ENCODE measurements at regions not wholly inside any gene's neighbourhood (a gene's known extent, or its start where the extent isn't known, plus 50 kb on each side); places are given as distances from the start of the nearest gene placed in this dataset.
"Not testable (repeated sequence)": the region's sequence is repeated elsewhere in the genome, so short reads cannot be mapped to it uniquely, and the experiment has no call there.

DNA sequence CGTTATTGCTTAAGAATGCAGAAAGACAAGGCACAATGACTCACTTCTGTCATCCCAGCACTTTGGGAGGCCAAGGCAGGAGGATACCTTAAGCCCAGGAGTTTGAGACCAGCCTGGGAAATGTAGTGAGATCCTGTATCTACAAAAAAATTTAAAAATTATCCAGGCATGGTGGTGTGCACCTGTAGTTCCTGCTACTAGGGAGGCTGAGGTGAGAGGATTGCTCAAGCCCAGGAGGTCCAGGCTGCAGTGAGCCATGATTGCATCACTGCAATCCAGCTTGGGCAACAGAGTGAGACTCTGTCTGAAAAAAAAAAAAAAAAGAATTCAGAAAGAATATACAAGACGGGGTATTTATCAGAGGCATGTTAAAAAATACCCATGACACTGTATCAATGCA is 182.0 kb upstream of the SPOPL start:
- no peak for DNase-seq (ENCODE audit: low spot score)

- DNase-seq (ENCODE audit: low spot score) = no peak
These were observed 180.1 kb upstream of the SPOPL start for GRCh38 chr2:138321458-138321857.

DNA sequence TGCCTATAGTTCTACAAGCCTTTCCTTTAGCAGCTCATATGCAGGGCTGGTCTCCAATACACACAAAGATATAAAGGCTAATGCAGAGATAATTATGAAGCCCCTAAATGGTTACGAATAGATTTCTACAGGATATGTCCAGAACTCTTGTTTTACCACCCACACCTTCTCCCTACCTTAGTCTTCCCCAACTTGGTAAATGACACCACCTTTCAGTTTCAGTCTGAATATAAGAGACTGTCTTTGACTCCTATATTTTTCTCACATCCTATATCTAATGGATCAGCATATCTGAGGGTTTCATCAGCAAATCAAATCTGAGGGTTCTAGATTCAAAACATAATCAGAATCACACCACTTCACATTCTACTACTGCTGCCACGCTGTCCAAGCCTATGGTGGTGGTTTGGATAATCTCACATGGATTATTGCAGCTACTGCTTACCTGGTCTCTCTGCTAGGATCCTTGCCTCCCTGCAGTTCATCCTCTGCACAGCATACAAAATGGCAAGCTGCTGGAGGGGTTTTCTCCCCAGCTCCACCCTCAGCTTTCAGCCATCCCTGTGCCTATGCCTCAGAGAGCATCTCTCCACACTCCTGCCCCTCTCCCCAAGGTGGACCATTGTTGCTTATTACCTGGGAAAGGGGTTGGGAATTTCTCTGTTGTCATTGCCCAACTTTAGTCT is 178.0 kb upstream of the SPOPL start:
- no peak for DNase-seq (ENCODE audit: low spot score)

DNA sequence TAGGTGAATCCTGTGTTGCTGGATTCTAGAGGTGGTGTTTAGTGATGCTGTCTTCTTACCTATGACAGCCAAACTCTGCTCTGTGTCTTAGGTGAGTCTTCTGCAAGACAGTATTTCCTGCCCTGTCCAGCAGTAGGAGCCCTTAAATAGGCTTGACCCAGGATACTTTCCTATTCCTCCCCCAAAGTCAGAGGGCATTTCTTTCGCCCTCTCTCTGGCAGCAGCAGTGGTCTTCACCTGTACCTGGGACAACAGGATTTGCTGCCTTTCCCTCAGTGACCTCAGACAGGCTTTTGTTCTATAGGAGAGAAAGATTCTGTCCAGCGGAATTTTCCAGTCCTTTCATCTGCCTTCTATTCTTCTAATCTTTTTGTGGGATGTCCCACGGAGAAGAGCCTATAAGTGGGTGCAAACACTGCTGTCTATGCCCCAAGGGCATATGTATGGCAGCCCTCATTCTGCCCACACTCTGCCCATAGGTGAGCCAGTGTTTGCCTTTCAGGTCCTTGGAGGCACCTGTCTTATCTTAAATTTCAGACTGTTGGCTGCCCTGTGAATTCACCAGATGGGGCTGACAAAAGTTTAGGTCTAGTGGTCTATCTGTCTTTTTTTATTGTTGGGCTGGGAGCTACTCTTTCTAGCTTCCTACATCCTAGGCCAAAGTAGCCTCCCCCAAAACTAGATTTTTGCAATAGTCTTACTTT is 177.3 kb upstream of the SPOPL start:
- no peak for DNase-seq (ENCODE audit: low spot score)

GRCh38 chr2:138327967-138328366 is 173.6 kb upstream of the SPOPL start:
- no peak for DNase-seq (ENCODE audit: low spot score)

GRCh38 chr2:138329162-138329561 is 172.4 kb upstream of the SPOPL start:
- no peak for DNase-seq (ENCODE audit: low spot score)

GRCh38 chr2:138329591-138329990 is 172.0 kb upstream of the SPOPL start:
- DNase-seq (ENCODE audit: low spot score) = no peak

GRCh38 chr2:138333121-138333520 is 168.4 kb upstream of the SPOPL start:
- no peak for DNase-seq (ENCODE audit: low spot score)

GRCh38 chr2:138333677-138334076 is 167.9 kb upstream of the SPOPL start:
- no peak for DNase-seq (ENCODE audit: low spot score)

DNA sequence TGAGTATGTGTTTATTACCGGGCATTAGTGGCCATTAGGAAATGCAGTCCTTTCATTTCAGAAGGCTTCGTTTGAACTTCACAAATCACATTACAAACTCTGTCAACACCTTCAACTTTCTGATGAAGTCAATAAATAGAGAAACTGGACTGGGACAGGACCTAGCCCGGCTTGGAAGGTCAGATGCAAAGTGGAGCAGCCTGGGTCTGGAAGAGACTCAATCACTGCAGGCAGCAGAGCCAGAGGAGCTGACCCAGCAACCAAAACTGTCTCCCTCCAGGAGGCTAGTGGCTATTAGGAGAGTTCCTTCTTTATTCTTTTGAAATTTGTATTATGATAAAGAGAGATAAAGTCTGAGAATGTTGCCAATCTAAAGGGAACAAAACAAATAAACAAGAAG is 167.2 kb upstream of the SPOPL start:
- no peak for DNase-seq (ENCODE audit: low spot score)

DNA sequence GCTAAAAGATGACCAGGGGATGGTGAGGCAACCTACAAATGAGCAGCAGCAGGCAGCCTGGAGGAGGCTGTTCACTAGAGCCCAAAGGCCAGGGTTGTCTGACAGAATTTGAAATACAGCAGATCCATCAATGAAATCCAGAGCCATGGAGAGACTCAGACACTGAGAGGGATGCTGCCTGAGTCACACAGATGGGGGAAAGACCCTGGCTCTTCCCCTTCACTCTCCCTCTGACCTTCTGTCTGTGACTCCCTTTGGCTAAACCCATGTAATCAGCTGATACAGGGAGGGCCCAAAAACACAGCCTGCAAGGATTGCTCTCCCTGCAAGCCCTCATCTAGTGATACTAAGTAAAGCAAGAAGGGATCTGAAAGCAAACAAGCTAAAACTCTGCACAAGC is 166.5 kb upstream of the SPOPL start:
- DNase-seq (ENCODE audit: low spot score) = no peak

DNA sequence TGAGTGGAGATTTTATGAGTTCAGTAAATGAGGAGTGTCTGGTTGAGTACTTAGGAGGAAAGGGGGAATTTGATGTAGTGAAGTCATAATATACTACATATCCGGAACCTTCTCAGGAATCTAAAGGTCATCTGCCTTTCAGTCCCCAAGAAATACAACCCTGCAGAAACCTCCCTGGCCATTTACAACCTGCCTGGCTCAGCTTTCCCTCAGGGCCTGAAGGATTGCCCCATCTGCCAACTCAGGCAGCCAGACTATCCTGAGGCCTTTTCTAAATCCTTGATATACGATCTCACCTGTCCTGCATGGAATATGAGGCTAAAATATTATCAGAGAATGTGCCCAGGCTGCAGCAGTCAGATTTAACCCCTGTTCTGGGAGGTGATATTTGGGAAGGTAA is 165.4 kb upstream of the SPOPL start:
- DNase-seq (ENCODE audit: low spot score) = no peak

DNA sequence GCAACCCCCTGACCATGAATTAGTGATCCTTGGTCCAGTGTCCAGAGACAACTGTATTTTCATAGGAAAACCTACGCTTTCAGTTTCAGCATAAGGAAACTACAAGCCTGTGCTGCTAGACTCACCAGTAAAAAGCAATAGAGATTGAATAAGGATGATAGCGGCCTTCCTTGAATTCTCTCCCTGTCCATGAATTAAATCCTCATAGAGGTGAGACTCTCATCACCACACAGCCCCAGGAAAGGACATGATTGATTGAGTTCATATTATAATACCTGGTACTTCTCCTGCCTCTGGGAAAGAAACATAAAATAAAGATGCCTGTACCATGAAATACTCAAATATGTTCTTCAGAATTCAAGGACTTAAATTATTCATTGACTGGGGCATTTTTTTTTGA is 146.3 kb upstream of the SPOPL start:
- DNase-seq (ENCODE audit: low spot score) = no peak

GRCh38 chr2:138356178-138356577 is 145.4 kb upstream of the SPOPL start:
- no peak for DNase-seq (ENCODE audit: low spot score)

DNA sequence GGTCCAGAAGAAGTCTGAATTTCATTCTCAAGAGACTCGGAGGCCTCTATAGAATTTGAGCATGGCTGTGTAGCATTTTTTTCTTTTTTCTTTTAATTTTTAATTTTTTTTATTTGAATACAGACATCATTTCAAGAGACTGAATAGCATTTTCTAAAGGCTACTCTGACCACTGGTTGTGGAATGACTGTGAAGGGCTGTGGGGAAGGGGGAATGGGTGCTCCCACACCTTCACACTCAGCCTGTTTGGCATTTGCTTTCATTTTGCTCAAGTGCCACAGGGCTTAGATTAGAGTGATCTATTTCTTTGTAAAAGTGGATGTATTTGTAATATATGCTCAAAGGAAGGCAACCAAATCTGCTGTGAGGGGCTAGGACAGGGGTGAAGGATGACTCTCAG is 142.0 kb upstream of the SPOPL start:
- no peak for DNase-seq (ENCODE audit: low spot score)

DNA sequence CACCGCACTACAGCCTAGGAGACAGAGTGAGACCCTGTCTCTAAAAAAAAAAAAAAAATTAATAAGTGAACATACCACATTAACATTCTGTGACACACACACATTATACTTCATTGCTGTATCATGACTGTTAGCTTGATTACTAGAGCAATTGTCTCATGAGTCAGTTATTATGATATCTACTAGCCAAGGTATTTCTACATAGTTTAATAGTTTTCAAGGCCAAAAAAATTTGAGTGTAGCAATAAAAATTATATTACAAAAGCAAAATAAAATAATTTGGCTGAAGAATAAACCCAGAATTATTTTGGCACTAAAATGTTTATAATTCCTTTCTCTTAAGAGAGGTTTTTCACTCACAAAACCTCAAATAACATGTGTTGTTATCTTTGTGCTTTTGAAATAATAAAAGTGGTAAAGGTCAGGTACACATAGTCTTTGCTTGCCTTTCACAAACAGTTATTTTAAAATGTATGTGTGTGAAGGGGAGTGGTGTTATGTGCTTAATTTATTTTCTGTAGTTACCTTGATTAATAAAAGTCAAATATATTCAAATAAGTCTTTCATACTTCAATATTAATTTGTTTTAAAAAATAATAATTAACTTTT is 136.9 kb upstream of the SPOPL start:
- peak; percentile 12 for DNase-seq (ENCODE audit: low spot score)

DNA sequence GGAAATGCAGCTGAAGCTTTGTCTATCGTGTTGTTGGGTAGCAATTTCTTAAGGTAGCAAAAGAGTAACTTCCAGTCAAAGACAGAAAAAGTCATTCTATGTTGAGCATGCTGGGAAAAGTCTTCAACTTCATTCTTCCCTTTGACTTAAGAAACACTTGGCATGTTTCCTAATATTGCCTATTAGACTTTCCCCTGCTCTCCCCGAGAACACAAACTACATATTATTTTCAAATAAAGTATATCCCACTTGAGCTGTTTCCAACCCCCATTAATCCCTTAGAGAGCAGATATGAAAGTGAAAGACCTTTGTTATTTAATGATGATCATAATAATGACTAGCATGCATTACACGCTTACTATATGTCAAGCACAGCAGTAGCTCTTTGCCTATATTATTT is 136.0 kb upstream of the SPOPL start:
- no peak for DNase-seq (ENCODE audit: low spot score)

DNA sequence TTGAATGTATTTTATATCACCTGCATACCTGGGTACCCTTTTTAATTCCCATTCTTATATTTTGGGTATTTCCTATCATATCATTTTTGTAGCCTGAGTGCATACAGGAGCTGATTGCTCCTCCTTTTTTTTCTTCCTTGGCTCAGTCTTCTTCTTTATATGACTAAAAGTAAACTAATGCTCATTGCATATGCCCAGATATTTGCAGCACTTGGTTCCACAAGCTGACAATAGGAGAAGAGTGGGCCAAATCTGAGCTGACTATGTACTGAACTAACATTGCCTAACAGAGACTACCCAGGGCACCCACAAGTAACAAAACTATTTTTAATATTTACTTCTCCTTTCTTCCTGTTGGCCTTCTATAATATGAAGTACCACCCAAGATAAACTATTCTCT is 131.7 kb upstream of the SPOPL start:
- DNase-seq (ENCODE audit: low spot score) = no peak

GRCh38 chr2:138373993-138374408 is 127.6 kb upstream of the SPOPL start:
- peak; percentile 18 for DNase-seq (ENCODE audit: low spot score)

DNA sequence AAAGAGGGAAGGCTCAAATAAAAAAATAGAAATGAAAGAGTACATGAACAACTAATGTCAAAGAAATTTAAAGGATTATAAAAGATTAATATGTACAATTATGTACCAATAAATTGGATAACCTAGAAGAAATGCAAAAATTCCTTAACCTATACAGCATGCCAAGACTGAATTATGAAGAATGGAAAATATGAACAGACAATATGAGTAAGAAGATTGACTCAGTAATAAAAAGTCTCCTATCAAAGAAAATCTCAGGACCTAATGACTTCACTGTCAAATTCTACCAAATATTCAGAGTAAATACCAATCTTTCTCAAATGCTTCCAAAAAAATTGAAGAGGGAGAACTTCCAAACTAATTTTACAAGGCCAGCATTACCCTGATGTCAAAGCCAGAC is 120.2 kb upstream of the SPOPL start:
- DNase-seq (ENCODE audit: low spot score) = no peak

DNA sequence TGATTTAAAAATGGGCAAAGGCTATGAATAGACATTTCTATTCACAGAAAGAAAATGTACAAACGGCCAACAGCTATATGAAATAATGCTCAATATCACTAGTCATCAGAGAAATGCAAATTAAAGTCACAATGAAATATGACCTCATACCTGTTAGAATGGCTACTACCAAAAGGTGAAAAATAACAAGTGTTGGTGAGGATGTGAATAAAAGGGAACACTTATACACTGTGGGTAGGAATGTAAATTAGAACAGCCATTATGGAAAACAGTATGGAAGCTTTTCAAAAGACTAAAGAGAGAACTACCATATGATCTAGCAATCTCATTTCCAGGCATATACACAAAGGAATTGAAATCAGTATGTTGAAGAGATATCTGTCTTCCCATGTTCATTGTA is 118.9 kb upstream of the SPOPL start:
- no peak for DNase-seq (ENCODE audit: low spot score)

DNA sequence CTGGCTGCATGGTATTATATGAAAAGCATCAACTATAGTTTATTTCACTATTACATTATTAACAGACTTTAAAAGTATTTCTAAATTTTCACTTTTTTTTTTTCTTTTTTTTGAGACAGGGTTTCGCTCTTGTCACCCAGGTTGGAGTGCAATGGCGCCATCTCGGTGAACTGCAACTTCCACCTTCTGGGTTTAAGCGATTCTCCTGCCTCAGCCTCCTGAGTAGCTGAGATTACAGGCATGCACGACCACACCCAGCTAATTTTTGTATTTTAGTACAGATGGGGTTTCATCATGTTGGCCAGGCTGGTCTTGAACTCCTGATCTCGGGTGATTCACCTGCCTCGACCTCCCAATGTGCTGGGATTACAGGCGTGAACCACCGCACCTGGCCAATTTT is 115.4 kb upstream of the SPOPL start:
- not testable (repeated sequence) for DNase-seq (ENCODE audit: low spot score)

GRCh38 chr2:138389063-138389462 is 112.5 kb upstream of the SPOPL start:
- no peak for DNase-seq (ENCODE audit: low spot score)
